Lung (tissue), 11 donors: ENCODE measurements at regions not wholly inside any gene's neighbourhood (a gene's known extent, or its start where the extent isn't known, plus 50 kb on each side); places are given as distances from the start of the nearest gene placed in this dataset.

Experiments
- ATAC-seq: fragments of 200-7000 bp; cut with Tn5 transposase; one replicate; pipeline ENCODE4 v1.9.1; 2020; ENCODE audit warnings: moderate number of reproducible peaks; ENCODE audit not compliant: insufficient read depth, low FRiP score
- DNase-seq, 3 donors: peaks; one replicate each; pipeline ENCODE4 v3.0.0-alpha.2; 2013 to 2017
- H3K27ac ChIP-seq, 2 donors: one replicate each; pipeline ENCODE4 v1.5.1; 2013; ENCODE audit warnings: mild to moderate bottlenecking in 2 of 2, moderate library complexity in 2 of 2, control low read depth in 1 of 2, inconsistent platforms in 1 of 2, low read depth in 1 of 2, low read length in 1 of 2
- H3K27me3 ChIP-seq, 3 donors: one replicate each; pipeline ENCODE4 v1.5.1; 2013; ENCODE audit warnings: low read length in 2 of 3; ENCODE audit not compliant: control insufficient read depth in 3 of 3, insufficient read depth in 3 of 3
- H3K36me3 ChIP-seq, 4 donors: one replicate each; pipeline ENCODE4 v1.5.1; 2013; ENCODE audit warnings: low read length in 4 of 4, mild to moderate bottlenecking in 1 of 4, moderate library complexity in 1 of 4; ENCODE audit not compliant: control insufficient read depth in 4 of 4, insufficient read depth in 4 of 4
- H3K4me1 ChIP-seq, 5 donors: one replicate each; pipeline ENCODE4 v1.5.1; 2013; ENCODE audit warnings: low read length in 5 of 5, mild to moderate bottlenecking in 2 of 5, moderate library complexity in 1 of 5; ENCODE audit not compliant: control insufficient read depth in 5 of 5, insufficient read depth in 5 of 5
- H3K4me3 ChIP-seq: one replicate; pipeline ENCODE4 v1.5.1; 2013; ENCODE audit warnings: mild to moderate bottlenecking, control low read depth, moderate library complexity
- H3K9ac ChIP-seq, 2 donors: one replicate each; pipeline ENCODE4 v1.5.1; 2013; ENCODE audit warnings: low read length in 2 of 2, control low read depth in 1 of 2; ENCODE audit not compliant: insufficient read depth in 1 of 2
- H3K9me3 ChIP-seq, 4 donors: one replicate each; pipeline ENCODE4 v1.5.1; 2013; ENCODE audit warnings: low read length in 3 of 4, mild to moderate bottlenecking in 1 of 4, moderate library complexity in 1 of 4; ENCODE audit not compliant: control insufficient read depth in 4 of 4, insufficient read depth in 3 of 4
- CTCF ChIP-seq: IDR thresholded peaks from 2 replicates; pipeline ENCODE4 v1.5.1; 2012; ENCODE audit warnings: mild to moderate bottlenecking; ENCODE audit errors: control extremely low read depth, extremely low read depth
- WGBS, 2 donors: extraction: QIAGEN DNeasy Blood & Tissue Kit; methylation state at CpG; one replicate each; pipeline ENCODE4 v1.1.7; 2013; 5-methylcytosine and 5-hydroxymethylcytosine counted together
- donor health status: control.
- donor health status: control.
- donor health status: Bipolar disorder and iron deficiency.
- donor health status: healthy.
- donor health status: DM: yes; HTN: yes; CAD: no.

GRCh38 chr13:97537110-97537509 is 103.1 kb downstream of the RAP2A start:
- no peak for DNase-seq
- H3K27ac ChIP-seq, result no peak overlapping the region
- ATAC-seq, result no peak
- 86 to 88% methylated on average over 1 of the region's 1 CpG for WGBS, 2 donors
- H3K4me1 ChIP-seq, result peaks cover 0 to 23% (median 5%) of the 10 kb centered on the region in 5 donors
- H3K27me3 ChIP-seq, result no peaks in the 10 kb centered on the region
- peaks cover 0 to 2% (median 0%) of the 10 kb centered on the region in 4 donors for H3K9me3 ChIP-seq
- H3K36me3 ChIP-seq, result no peaks in the 10 kb centered on the region
- no peak overlapping the region for H3K4me3 ChIP-seq
- no peak for TF ChIP-seq CTCF
- no peak overlapping the region for H3K9ac ChIP-seq

- ATAC-seq (no peak), DNase-seq (peak in 2 of 3 donors; percentile 14 to 23)
Measured at GRCh38 chr13:97538203-97538602, 104.2 kb downstream of the RAP2A start.

GRCh38 chr13:97539651-97540610 is 106.0 kb downstream of the RAP2A start:
- Histone ChIP-seq H3K27me3 (no peaks in the 10 kb centered on the region), H3K4me1 (peaks cover 0 to 35% (median 5%) of the 10 kb centered on the region in 5 donors), H3K9me3 (no peaks in the 10 kb centered on the region), H3K36me3 (no peaks in the 10 kb centered on the region), H3K27ac (no peak overlapping the region), H3K9ac (no peak overlapping the region), H3K4me3 (no peak overlapping the region)
- TF ChIP-seq CTCF, result no peak
- DNase-seq (peak in 1 of 3 donors; percentile 22), ATAC-seq (no peak)
- 49 to 55% methylated on average over 4 of the region's 4 CpGs for WGBS, 2 donors

More at GRCh38 chr13:97538203-97538602, 104.2 kb downstream of the RAP2A start:
- H3K27me3 ChIP-seq, result no peaks in the 10 kb centered on the region
- H3K27ac ChIP-seq, result peak overlapping the region in 1 of 2 donors; percentile 22
- no peak overlapping the region for H3K4me3 ChIP-seq
- 54 to 59% methylated on average over 2 of the region's 2 CpGs for WGBS, 2 donors
- TF ChIP-seq CTCF, result no peak
- peaks cover 0 to 34% (median 6%) of the 10 kb centered on the region in 5 donors for H3K4me1 ChIP-seq
- no peaks in the 10 kb centered on the region for H3K36me3 ChIP-seq
- peaks cover 0 to 2% (median 0%) of the 10 kb centered on the region in 4 donors for H3K9me3 ChIP-seq
- no peak overlapping the region for H3K9ac ChIP-seq
